HEK293T (cell line): ENCODE measurements at regions not wholly inside any gene's neighbourhood (a gene's known extent, or its start where the extent isn't known, plus 50 kb on each side); places are given as distances from the start of the nearest gene placed in this dataset.

ENCODE experiments used
- CTCF ChIA-PET: fragments of 350-600 bp; formaldehyde crosslinking; extraction: SDS; loops from one replicate; lab custom pipeline; 2021; ENCODE audit warnings: antibody characterized with exemption, inconsistent platforms; lab: Yijun Ruan, JAX
- POLR2A ChIA-PET: fragments of 350-600 bp; formaldehyde crosslinking; extraction: SDS; loops from one replicate; lab custom pipeline; 2020; ENCODE audit warnings: antibody characterized with exemption, inconsistent platforms; lab: Yijun Ruan, JAX
- DNase-seq: peaks from one replicate; pipeline ENCODE4 v3.0.0; 2012; ENCODE audit warnings: mixed read lengths; ENCODE audit errors: extremely low spot score
- ARNT ChIP-seq: fragments of 450-650 bp; IDR thresholded peaks from 2 replicates; pipeline ENCODE4 v1.6.1; 2017; ENCODE audit warnings: mild to moderate bottlenecking
- BHLHE40 ChIP-seq: fragments of 450-650 bp; IDR thresholded peaks from 2 replicates; pipeline ENCODE4 v1.6.1; 2016; ENCODE audit warnings: mild to moderate bottlenecking, moderate library complexity, borderline replicate concordance
- CTBP1 ChIP-seq: fragments of 450-650 bp; IDR thresholded peaks from 2 replicates; pipeline ENCODE4 v1.6.1; 2016; ENCODE audit warnings: borderline replicate concordance
- ELF4 ChIP-seq: fragments of 450-650 bp; IDR thresholded peaks from 2 replicates; pipeline ENCODE4 v1.6.1; 2017; ENCODE audit warnings: antibody characterized with exemption
- FOXA1 ChIP-seq: fragments of 450-650 bp; IDR thresholded peaks from 2 replicates; pipeline ENCODE4 v1.6.1; 2016; ENCODE audit warnings: mild to moderate bottlenecking
- FOXK2 ChIP-seq: fragments of 450-650 bp; IDR thresholded peaks from 2 replicates; pipeline ENCODE4 v1.6.1; 2016; ENCODE audit warnings: mild to moderate bottlenecking
- FOXM1 ChIP-seq: fragments of 450-650 bp; IDR thresholded peaks from 2 replicates; pipeline ENCODE4 v1.6.1; 2017; ENCODE audit warnings: mild to moderate bottlenecking, borderline replicate concordance
- HDGF ChIP-seq: fragments of 450-650 bp; IDR thresholded peaks from 2 replicates; pipeline ENCODE4 v1.6.1; 2017; ENCODE audit warnings: antibody characterized with exemption, borderline replicate concordance
- L3MBTL2 ChIP-seq: fragments of 450-650 bp; conservative IDR thresholded peaks from 2 replicates; pipeline ENCODE4 v1.6.1; 2016; ENCODE audit warnings: mild to moderate bottlenecking
- LEF1 ChIP-seq: fragments of 450-650 bp; IDR thresholded peaks from 2 replicates; pipeline ENCODE4 v1.6.1; 2017; ENCODE audit warnings: mild to moderate bottlenecking, borderline replicate concordance
- NFRKB ChIP-seq: fragments of 450-650 bp; IDR thresholded peaks from 2 replicates; pipeline ENCODE4 v1.6.1; 2016; ENCODE audit warnings: mild to moderate bottlenecking, moderate library complexity
- SP1 ChIP-seq: fragments of 450-650 bp; IDR thresholded peaks from 2 replicates; pipeline ENCODE4 v1.6.1; 2017
- SUZ12 ChIP-seq: fragments of 450-650 bp; IDR thresholded peaks from 2 replicates; pipeline ENCODE4 v1.6.1; 2016; ENCODE audit warnings: mild to moderate bottlenecking
- TARDBP ChIP-seq: fragments of 450-650 bp; IDR thresholded peaks from 2 replicates; pipeline ENCODE4 v1.6.1; 2016
- ZNF384 ChIP-seq: fragments of 450-650 bp; IDR thresholded peaks from 2 replicates; pipeline ENCODE4 v1.6.1; 2016
- TF ChIP-seq, protein P1 (sequence below): fragments of 450-650 bp; IDR thresholded peaks from 2 replicates; pipeline ENCODE4 v1.6.1; 2016

DNA sequence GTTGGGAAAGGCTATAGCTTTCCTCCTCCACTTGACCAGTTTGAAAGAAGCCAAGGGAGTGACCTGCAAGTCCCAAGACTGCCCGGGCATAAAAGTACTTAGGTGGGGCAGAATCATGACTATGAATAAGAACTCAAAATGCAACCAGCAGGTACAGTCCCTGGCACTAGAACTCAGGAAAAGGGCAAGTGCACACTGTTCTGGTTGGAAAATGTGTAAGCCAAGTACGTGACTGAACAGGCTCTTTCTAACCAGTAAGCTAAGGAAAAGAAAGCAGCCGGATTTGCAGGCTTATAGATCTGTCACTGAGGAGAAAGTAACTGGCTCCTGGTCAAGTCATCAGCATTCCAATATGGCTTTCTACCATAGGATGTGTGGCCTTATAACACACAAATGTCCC lies 101.2 kb upstream of the SLC4A7 start:
- DNase-seq: no peak
- TF ChIP-seq ARNT (no peak), LEF1 (no peak), SP1 (no peak), FOXM1 (no peak), CTBP1 (no peak), ZNF384 (no peak), FOXK2 (no peak), HDGF (no peak), TARDBP (no peak), SUZ12 (no peak), L3MBTL2 (no peak)
- TF ChIP-seq, protein P1, sequence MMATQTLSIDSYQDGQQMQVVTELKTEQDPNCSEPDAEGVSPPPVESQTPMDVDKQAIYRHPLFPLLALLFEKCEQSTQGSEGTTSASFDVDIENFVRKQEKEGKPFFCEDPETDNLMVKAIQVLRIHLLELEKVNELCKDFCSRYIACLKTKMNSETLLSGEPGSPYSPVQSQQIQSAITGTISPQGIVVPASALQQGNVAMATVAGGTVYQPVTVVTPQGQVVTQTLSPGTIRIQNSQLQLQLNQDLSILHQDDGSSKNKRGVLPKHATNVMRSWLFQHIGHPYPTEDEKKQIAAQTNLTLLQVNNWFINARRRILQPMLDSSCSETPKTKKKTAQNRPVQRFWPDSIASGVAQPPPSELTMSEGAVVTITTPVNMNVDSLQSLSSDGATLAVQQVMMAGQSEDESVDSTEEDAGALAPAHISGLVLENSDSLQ: no peak
- ChIA-PET POLR2A (no interaction called here), CTCF (no interaction called here)

DNA sequence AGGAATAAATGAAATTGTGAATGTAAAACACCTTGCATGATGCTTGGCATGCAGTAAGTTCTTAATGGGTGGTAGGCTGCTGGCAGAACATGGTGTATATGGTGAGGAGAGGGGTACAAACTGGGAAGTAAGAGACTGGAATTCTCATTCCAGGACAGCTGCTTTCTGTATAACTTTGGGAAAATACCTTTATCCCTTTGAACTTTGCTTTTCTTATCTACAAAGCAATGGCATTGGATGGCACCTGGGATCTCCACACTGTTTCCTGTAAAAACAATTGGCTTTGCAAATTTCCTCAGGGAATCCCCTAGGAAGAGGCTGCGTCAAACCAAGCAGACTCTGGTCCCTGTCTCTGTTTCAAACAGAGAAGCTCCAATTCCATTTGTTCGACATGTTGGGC lies 100.7 kb upstream of the SLC4A7 start:
- DNase-seq: no peak
- ChIA-PET POLR2A (no interaction called here), CTCF (no interaction called here)
- TF ChIP-seq SUZ12 (no peak), ELF4 (no peak), SP1 (no peak), FOXK2 (no peak)

DNA sequence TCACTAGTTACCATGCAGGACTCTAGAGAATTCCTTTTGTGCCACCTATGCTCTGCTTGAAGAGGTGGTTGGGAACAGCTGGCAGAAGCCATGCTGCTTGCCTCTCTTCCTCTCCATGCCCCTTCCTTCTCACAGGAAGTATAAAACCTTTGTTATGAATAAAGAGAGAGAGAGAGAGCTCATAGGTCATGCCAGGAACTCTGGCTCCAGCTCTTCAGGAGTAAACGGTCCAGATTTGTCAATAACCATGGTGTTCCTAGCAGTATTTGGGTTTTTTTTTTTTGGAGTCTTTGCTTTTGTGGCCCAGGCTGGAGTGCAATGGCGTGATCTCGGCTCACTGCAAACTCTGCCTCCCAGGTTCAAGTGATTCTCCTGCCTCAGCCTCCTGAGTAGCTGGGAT lies 97.7 kb upstream of the SLC4A7 start:
- TF ChIP-seq HDGF (no peak), CTBP1 (no peak), BHLHE40 (no peak), TARDBP (no peak), ELF4 (no peak), FOXK2 (no peak), SUZ12 (no peak), NFRKB (no peak), ARNT (no peak), FOXA1 (no peak), L3MBTL2 (no peak), SP1 (no peak), ZNF384 (no peak), LEF1 (no peak), FOXM1 (no peak)
- TF ChIP-seq, protein P1: no peak
- POLR2A ChIA-PET: no interaction called here

DNA sequence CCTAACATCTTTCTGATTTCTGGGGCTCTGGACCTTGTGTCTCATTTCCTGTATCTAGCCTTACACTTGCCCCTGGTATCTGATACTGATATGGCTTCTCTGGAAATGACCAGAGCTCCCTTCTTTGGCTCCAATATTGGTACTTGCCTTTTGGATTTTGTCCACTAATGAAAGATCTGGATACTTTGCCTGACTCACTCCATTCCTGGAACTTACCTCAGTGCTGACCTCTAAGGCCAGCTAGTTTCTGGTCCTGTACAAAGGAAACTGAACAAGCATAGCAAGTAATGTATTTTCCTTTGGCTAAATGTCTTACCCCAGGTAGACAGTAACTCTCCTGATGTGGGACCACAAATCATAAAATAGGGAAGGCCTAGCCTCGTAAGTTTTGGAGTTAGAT lies 93.8 kb upstream of the SLC4A7 start:
- DNase-seq: no peak
- TF ChIP-seq SUZ12 (no peak), TARDBP (no peak), FOXK2 (no peak), BHLHE40 (no peak), FOXM1 (no peak), NFRKB (no peak), SP1 (no peak), ARNT (no peak), FOXA1 (no peak), L3MBTL2 (no peak), ELF4 (no peak), HDGF (no peak)
- TF ChIP-seq, protein P1: no peak
- ChIA-PET CTCF (no interaction called here), POLR2A (no interaction called here)

More for the DNA sequence above, 97.7 kb upstream of the SLC4A7 start:
- no peak for DNase-seq
- CTCF ChIA-PET: no interaction called here

DNA sequence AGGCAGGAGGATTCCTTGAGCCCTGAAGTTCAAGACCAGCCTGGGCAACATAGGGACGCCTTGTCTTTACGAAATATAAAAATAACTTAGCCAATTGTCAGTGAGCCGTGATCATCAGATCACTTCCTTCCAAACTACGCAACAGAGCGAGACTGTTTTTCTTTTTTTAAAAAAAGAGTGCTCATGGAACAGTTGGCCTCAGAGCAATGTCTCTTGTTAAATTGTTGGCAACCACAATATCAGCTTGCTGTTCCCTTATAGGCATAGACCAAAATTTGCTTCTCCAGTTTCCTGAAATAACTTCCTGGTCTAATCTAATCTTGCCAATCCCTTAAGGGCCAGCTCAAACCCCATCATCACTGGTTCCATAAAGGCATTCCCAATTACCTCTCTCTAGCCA lies 93.3 kb upstream of the SLC4A7 start:
- ChIA-PET CTCF (no interaction called here), POLR2A (no interaction called here)
- DNase-seq: no peak
- TF ChIP-seq FOXM1 (no peak), NFRKB (no peak), FOXA1 (no peak), HDGF (no peak), TARDBP (no peak), CTBP1 (no peak), LEF1 (no peak), SP1 (no peak), ZNF384 (no peak), L3MBTL2 (no peak), ELF4 (no peak), SUZ12 (no peak), BHLHE40 (no peak)

DNA sequence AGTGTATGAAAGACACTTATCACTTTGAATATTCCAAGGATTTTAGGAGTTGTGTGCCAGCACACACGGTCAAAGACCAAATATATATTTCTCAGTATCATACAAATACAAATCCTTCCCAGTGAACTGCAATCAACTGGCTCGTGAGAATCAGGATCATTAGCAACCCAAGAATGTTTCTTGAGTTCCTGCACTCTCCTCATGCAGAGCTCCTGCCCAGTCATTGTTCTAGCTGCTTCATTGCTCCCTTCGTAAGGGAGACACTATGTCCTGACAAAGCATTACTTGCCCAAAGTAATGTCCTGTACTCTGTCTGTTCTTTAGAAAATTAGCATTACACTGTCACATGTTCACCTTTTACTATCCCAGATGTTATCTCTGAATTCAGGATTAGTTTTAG lies 92.0 kb upstream of the SLC4A7 start:
- TF ChIP-seq NFRKB (no peak), ELF4 (no peak), FOXA1 (no peak), FOXK2 (no peak), LEF1 (no peak), BHLHE40 (no peak), CTBP1 (no peak), L3MBTL2 (no peak), FOXM1 (no peak), TARDBP (no peak), HDGF (no peak), SP1 (no peak), ZNF384 (no peak), ARNT (no peak), SUZ12 (no peak)
- TF ChIP-seq, protein P1: no peak
- DNase-seq: no peak
- POLR2A ChIA-PET: no interaction called here
- CTCF ChIA-PET: no interaction called here
